HepG2 (cell line): ENCODE measurements at regions not wholly inside any gene's neighbourhood (a gene's known extent, or its start where the extent isn't known, plus 50 kb on each side); places are given as distances from the start of the nearest gene placed in this dataset.

ENCODE experiments used
- CTCF ChIP-seq: sonication (generic); formaldehyde crosslinking; IDR thresholded peaks from 2 replicates; pipeline ENCODE4 v1.5.0; 2020; ENCODE audit warnings: mild to moderate bottlenecking, missing genetic modification reagents, moderate library complexity
- ZFAT ChIP-seq: sonication (generic); formaldehyde crosslinking; conservative IDR thresholded peaks from 2 replicates; pipeline ENCODE4 v1.8.1; 2023; ENCODE audit warnings: missing genetic modification reagents, inconsistent platforms

GRCh38 chr11:97498891-97499290 is 1109.1 kb downstream of the JRKL start:
- TF ChIP-seq ZFAT (CRISPR knock-in tag) (no peak), CTCF (CRISPR knock-in tag) (no peak)
